GM19328 (cell line): ENCODE measurements at regions not wholly inside any gene's neighbourhood (a gene's known extent, or its start where the extent isn't known, plus 50 kb on each side); places are given as distances from the start of the nearest gene placed in this dataset.
"Not testable (repeated sequence)": the region's sequence is repeated elsewhere in the genome, so short reads cannot be mapped to it uniquely, and the experiment has no call there.

Experiments
- ATAC-seq: cut with Tn5 transposase; IDR thresholded peaks from one replicate; pipeline ENCODE4 v1.9.1; 2021; ENCODE audit warnings: mild to moderate bottlenecking, moderate library complexity; ENCODE audit not compliant: unreplicated experiment

DNA sequence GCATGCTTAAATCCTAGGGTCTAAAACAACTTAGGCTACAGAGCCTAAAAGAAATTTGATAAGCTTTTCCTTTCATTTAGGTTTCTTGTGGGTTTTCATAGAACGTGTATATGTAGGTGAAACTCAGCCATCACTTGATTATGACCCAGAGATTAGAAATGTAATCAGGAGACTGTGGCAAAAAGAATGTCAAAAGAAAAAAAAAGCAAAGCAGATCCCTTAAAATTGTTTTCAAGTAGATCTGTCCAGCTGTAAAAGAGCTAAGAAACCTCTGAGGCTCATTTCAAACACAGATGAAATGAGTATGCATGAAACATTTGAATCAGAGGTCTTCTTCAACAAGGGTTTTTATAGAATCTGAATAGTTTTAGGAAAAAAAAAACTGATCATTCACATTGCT lies 341.3 kb upstream of the PRDM1 start:
- ATAC-seq = no peak

DNA sequence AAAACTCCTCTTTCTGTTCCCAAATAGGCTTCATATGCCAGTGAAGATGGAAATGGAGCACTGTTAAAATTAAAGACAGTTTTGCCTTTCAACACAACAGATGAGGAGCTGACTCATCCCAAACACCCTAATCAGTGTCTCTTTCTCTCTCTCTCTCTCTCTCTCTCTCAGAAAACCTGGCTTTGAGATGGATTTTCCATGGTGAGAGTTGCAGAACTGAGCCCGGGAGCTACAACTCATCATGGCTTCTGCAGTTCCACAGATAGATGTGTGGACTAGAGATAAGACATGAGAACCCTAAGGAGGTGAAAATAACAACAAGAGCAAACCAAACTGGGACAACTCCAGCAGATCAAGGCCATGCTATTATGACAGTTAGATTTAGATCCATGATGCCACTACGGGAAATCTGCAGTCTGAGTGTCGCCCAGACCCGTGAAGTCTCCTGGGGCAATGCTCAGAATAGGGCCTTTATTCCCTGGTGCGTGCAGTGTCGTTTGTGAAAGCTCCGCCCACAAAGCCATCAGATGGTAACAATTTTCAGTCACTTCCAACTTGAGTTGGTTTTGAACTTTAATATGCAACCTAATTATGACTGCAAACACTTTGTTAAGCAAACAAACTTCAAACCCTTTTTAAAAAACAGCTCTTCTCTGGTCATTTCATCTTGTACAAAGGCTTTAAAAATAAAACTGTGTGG lies 338.2 kb upstream of the PREP start:
- ATAC-seq = no peak

DNA sequence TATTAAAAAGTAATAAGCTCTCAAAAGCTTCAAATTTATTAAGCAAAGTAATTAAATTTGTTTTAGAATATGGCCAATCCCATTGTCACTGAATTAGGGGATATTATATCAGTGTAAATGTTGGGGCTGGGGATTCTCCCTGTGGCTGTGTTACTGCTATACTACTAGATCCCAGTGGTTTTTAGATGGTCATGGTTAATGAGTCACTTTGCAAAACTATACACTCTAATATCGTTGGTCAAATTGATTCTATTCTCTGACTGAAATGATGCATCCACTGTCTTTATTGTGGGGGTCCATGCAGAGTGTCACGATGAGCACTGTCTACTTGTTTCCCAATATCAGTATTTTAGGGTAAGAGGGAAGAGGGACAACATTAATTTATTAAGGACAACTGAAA lies 336.9 kb upstream of the PREP start:
- ATAC-seq = no peak

DNA sequence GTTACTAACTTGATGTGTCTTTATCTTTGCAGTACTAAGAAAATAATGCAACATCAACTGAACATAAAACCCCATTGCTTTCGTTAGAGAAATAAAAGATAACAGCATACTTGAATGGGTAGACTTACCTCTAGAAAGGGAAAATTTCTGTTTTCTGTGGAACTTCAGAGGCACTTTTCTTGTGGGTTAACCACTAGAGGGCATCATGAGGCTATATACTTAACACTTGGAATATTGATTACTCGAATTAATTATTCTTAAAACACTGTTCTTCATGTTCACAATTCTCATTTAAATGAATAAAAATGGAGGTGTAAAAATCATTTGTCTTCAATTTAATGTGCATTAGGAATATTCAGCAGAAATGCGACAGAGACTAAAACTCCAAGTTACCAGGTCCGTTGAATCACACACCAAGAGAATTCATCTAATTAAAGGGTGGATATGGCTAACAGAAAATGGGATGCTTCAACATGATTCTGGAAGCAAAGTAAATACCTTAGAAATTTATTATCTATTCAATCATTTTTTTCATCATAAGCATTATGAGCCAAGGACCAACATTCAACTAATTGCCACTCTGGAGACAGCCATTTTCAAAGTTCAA lies 330.8 kb upstream of the PREP start:
- ATAC-seq = no peak

DNA sequence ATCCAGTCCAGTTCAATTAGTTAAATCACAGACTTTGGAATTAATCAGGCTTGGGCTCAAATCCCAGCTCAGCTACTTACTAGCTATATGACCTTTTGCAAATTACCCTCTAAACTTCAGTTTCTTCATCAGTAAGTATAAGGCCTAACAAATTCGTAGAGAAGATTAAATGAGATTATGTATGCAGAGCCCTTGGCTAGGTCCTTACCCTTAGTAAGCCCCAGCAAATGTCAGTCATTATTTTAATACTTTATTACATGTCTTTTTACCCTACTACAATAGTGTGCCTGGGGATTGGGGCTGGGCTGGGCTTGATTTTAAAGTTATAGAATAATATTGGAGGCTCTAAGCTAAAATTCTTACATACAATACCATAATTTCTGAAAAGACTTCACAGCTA lies 326.1 kb upstream of the PREP start:
- no peak for ATAC-seq

DNA sequence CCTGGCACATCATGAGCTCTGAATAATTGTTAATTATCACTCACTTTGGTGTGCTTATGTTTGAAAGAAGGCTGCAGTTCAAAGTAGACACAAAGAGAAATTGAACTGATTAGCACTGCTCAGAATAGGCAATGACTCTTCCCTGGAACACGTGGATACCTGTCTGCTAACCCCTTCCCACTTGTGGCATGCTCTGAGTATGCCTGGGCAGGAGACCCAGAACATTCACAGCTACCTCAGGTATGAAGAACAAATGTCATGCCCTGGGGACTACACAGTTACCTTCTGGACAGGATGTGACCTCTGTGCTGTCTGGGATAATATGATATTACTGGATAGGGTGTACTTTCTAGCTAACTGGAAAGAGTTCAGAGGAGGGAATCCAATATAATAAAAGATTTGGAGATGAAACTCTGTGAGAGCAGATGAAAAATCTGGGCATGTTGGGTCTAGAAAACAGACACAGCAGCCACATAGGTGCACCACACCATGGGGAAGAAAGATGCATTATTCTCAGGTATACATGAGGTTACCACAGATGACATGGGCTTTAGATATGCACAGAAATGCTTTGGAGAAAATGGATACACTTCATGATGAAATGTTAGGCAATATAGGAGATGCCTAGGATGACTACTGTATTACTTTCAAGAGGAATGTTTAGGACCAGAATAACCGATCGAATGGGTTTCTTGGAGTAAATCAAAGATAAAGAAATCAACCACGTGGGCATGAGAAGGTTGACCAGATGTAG lies 324.2 kb upstream of the PREP start:
- no peak for ATAC-seq

DNA sequence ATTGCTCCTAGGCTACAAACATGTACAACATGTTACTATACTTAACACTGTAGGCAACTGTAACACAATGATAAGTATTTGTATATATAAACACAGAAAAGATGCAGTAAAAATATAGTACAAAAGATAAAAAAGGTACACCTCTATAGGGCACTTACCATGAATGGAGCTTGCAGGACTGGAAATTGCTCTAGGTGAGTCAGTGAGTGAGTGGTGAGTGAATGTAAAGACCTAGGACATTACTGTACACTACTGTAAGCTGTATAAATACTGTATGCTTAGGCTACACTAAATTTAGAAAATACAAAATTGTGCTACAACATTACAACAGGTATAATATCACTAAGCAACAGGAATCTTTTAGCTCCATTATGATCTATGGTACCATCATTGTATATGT lies 312.0 kb upstream of the PREP start:
- ATAC-seq = no peak

DNA sequence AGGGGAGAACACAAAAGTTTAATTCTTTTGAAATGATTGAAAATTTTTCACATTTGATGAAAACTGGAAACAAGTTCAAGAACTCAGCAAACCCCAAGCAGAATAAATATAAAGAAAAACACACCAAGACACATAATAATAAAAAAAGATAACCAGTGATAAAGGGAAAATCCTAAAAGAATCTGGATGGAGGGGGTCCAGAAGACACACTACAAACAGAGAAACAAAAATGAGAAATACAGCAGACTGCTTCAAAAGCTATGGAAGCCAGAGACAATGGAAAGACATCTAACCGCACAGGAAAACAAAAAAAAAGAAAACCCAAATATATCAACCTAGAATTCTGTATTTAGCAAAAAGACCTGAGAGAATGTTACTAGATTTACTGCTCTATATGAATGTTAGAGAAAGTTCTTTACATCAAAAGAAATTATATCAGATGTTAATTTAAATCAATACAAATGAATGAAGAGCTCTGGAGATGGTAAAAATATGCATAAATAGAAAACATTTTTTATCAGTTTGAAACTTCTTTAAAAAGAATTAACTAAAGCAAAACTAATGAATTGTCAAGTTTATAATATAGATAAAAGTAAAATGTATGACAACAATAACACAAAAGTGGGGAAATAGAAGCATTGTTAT lies 310.7 kb upstream of the PREP start:
- no peak for ATAC-seq

DNA sequence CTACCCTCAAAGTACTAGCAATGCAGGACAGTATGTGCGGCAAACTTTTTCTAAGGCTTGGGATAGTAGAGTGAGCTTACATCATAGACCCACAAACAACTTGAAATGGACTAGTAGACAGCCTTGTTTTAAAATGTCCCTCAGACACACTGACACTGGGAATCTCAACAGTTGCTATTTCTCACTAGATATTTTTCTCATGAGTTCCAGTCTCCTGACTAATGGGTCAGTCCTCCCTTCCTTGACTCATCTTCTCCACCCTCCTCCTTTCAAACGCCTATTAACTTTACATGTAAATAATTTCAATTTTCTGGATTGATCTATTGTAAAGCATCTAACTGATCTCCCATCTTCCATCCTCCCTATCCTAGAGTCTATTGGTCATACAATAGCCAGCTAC lies 308.3 kb upstream of the PREP start:
- no peak for ATAC-seq

DNA sequence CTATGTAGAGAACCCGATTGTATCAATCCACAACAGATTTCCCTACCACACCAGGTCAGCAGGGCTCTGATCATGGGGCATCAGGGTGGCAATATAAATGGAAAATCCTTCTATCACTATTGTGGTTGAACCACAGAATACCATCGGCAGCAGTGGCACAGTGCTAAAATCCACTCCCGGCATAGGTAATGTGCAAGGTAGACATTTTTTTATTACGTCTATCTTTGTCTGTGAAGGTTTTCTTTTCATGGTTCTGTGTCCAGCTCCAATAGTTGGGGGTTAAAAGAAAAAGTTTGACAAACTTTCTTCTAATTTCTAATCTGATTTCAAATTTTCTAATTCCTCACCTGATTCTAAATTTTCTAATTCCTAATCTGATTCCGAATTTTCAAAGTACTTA lies 302.7 kb upstream of the PREP start:
- ATAC-seq = no peak

DNA sequence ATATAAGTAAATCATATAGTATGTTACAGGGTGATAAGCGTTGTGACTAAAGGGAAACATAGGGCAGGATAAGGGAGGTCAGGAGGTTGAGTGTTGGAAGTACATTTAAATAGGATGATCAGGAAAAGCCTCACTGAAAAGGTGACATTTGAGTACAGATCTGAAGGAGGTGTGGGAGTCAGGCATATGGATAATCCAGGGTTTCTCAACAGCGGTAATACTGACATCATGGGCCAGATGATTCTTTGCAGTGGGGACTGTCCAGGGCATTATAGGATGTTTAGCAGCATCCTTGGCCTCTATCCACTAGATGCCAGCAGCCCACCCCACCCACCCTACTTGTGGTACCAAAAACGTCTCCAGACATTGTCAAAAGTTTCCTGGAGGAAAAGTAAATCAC lies 292.6 kb upstream of the PREP start:
- ATAC-seq = no peak

DNA sequence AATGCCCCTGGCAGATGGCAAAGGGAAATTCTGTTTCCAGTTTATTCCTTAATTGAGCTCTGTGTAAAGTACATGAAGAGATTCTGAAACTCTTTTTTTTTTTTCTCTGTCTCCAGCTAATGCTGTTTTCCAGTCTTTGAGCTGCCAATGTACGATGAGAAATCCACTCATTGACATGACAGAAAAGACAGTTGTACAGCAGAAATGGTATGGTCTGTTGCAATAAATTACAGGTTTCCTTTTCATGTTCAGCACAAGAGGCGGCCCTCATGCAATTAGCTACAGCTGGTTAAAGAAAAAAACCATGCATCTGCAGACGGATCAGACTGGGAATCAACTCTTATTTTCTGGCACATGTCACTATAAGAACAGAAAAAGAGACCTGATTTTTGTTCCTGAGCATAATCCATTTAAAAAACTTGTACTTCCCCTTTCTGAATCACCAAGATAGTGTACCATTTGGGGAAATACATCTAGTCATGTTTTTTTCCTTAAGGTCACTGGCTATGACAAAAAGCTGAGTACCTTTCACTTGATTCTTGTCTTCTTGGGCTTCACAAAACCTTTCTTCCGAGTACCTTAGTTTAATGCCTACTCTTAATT lies 289.8 kb upstream of the PREP start:
- ATAC-seq = no peak

DNA sequence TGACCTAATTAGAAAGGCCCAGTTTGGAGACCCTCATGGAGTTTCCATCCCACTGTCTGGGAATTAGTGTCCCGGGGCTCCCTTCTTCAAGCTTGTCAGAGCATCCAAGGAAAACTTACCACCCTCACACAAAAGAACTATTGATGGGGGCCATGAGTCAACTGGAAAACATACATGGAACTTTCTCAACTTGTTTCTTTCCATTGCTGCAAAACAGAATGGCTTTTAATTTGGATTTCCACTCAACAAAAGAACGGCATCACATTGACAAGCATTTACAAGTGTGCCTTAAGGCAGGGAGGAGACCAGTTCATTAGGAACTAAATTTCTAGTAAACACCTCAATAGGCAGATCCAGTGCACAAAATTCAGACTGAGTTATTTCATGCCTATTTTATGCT lies 289.1 kb upstream of the PREP start:
- ATAC-seq = no peak

DNA sequence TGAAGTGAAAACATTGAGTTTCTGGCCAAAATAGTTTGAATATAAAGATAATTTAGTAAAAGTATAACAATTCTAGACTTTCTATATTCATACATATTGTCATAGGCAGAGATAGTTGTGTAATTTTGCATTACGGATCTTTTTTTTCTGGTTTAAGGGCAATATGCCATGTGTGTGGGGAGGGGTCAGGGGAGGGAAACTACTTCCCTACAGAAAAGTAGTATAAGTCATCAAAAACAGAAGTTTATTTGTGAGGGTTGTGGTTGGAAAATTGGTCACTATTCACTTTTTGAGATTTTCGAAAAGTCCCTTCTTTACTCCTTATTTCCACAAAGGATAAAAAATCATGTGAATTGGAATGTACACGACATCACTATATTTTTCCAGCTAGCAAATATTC lies 288.2 kb upstream of the PREP start:
- no peak for ATAC-seq

DNA sequence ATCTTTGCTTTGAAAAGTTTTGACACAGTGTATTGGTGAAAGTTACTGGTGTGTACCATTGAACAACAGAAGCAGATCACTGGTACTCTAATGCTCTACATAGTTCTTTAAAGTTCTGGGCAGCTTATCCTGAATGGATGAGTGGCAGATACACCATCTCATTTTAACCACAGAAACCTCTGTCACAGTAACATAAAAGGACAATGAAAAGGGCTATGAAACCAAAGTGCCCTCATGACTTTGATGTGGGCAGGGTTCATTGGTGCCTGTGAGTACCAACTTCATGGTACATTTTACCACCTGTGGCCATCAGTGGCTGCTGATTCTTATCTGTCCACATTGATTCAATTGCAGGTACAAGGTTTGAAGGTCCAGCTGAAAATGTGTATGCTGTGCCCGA lies 285.7 kb upstream of the PREP start:
- ATAC-seq = no peak

DNA sequence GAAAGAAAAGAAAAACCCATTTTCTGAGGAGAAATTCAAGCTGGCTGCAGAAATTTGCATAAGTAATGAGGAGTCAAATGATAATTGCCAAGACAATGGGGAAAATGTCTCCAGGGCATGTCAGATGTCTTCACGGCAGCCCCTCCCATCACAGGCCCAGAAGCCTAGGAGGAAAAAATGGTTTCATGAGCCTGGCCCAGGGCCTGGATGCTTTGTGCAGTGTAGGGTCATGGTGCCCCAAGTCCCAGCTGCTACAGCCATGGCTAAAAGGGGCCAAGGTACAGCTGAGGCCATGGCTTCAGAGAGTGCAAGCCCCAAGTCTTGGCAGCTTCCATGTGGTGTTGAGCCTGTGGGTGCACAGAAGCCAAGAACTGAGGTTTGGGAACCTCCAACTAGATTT lies 283.9 kb upstream of the PREP start:
- not testable (repeated sequence) for ATAC-seq

DNA sequence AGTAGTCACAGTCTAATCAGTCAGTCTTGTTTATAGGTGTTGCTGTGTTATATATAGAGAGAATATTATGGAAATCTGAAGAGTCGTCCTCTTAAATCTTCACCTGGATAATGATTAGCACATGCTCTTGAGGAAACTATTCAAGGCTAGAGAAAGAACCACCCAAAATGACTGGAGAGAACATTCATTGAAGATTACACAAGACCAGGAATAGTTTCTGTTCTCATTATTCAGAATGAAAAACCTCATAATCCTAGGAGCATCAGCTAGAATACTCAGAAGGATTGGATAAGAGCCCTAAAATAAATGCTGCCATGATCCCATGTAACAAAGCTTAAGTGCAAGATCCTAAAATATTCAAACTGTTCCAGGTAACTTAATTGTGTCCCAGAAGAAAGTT lies 278.2 kb upstream of the PREP start:
- no peak for ATAC-seq

DNA sequence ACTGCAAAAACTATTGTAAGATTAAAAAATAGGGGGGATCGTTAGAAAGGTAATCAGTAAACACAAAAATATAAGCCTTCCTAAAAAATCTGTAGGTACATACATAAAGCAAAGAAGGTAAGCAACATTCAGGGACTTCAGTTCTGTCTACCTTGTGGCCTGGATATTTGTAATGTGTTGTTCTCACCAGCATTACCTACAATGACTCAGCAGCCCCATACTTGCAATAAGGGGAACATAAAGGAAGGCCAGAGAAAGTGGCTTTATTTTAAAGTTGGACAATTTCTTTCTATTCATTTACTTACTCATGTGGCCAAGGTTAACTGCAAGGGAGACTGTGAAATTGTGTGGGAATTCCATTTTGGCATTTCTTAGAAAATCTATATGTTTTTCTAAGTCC lies 277.2 kb upstream of the PREP start:
- ATAC-seq = no peak

DNA sequence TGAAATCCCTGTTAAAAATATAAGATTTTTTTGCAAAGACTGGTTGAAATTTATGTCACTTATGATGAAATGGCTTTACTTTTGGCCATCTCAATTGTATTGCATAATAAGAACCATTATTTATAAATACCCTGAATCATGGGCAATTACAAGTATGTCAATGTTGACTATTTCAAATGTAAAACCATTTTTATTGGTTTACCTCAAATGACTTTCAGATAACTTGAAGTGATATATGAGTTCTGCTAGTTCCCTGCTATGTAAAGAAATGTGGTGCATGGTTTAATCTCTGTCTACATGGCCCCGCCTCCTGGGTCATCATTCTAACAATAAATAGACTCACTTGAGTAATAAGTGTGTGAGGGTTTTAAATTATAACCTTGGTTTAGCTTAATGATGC lies 275.6 kb upstream of the PREP start:
- no peak for ATAC-seq

DNA sequence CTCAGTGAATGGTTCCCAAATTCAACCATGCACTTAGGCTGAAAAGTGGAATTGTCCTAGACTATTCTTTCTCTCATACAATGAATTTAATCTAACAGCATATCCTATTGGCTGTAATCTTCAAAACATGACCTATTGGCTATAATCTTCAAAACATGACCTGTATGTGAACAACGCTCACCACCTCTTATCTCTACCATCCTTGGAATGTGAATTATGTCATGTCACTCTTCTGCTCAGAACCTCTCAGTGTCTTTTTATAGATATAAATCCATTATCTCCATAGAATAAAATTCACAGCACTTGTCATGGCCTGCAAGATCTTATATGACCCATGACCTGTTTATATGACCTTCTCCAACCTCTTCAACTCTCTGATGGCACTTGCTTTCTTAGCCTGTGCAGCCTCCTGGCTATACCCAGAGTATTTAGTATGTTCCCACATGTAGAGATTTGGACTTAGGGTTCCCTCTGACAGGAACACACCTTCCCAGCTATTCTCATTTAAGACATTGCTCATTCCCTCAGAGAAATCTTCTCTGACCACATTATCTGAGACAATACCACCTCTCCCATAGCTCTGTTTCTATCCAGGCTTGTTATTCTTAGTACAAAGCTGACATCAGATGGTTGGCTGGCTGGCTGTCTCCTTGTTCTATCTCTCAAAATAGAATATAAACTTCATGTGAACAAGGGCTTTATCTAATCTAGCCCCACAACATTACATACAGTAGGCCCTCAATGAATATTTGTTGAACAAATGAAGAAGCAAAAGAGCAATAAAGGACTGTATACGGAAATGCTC lies 275.0 kb upstream of the PREP start:
- no peak for ATAC-seq

DNA sequence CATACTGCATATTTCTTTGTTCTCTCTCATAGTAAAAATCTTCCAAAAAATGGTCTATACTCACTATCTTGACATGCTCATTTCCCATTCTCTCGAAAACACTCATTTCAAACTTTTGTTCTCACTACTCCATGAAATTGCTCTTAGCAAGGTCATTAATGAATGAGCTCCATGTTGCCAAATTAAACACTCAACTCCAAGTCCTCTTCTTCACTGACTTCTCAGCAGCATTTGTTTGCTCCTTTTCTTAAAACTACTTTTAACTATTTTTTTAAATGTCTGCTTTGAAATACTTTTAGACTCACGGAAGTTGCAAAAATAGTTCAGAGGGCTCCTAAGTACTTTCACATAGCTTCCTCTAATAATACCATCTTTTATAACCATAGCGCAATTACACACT lies 274.0 kb upstream of the PREP start:
- ATAC-seq = no peak
